ENCODE measurements at regions not wholly inside any gene's neighbourhood (a gene's known extent, or its start where the extent isn't known, plus 50 kb on each side); places are given as distances from the start of the nearest gene placed in this dataset.

- H3K36me3 ChIP-seq (ENCODE audit: insufficient read depth, low read length): peaks cover 8% of the 10 kb centered on the region; the same call in 1 of the 2 replicates
- H3K9me2 ChIP-seq (ENCODE audit: low read depth, low read length): no peaks in the 10 kb centered on the region
- H3K4me1 ChIP-seq (ENCODE audit: insufficient read depth, low read length, severe bottlenecking): peaks cover 16% of the 10 kb centered on the region
- H3K4me2 ChIP-seq (ENCODE audit: low read length): no peak overlapping the region
- TF ChIP-seq EZH2 (IDR thresholded peaks at IDR 0.05; ENCODE audit: borderline replicate concordance, low read length) (no peak), CTCF (IDR thresholded peaks at IDR 0.05; ENCODE audit: low read length) (no peak)
- no peak overlapping the region for H3K27ac ChIP-seq (ENCODE audit: low read depth, low read length, poor library complexity, severe bottlenecking)
- H2AFZ ChIP-seq (ENCODE audit: low read length): no peak overlapping the region
- H3K9me3 ChIP-seq (ENCODE audit: low read length): peaks cover 11% of the 10 kb centered on the region; the same call in 1 of the 2 replicates
- H3K9ac ChIP-seq (ENCODE audit: low read length): no peak overlapping the region
- no peak overlapping the region for H3K4me3 ChIP-seq (ENCODE audit: low read depth, low read length, poor library complexity, severe bottlenecking)
- H3K27me3 ChIP-seq (ENCODE audit: insufficient read depth, low read length): no peaks in the 10 kb centered on the region
- H3F3A ChIP-seq (ENCODE audit: insufficient read depth, low read length): no peaks in the 10 kb centered on the region
- no peaks in the 10 kb centered on the region for H3K79me2 ChIP-seq (ENCODE audit: insufficient read depth, low read length)
- H4K20me1 ChIP-seq (ENCODE audit: insufficient read depth, low read length): no peaks in the 10 kb centered on the region
These were observed 228.4 kb downstream of the TLE3 start for GRCh38 chr15:69869291-69869690.

- Histone ChIP-seq H3K79me2 (ENCODE audit: insufficient read depth, low read length) (no peaks in the 10 kb centered on the region), H3K4me3 (ENCODE audit: low read depth, low read length, poor library complexity, severe bottlenecking) (no peak overlapping the region), H3F3A (ENCODE audit: insufficient read depth, low read length) (no peaks in the 10 kb centered on the region), H3K36me3 (ENCODE audit: insufficient read depth, low read length) (peaks cover 9% of the 10 kb centered on the region; the same call in 1 of the 2 replicates), H3K9me3 (ENCODE audit: low read length) (peaks cover 10% of the 10 kb centered on the region; the same call in 1 of the 2 replicates), H3K9ac (ENCODE audit: low read length) (no peak overlapping the region), H3K4me1 (ENCODE audit: insufficient read depth, low read length, severe bottlenecking) (peaks cover 16% of the 10 kb centered on the region), H3K27ac (ENCODE audit: low read depth, low read length, poor library complexity, severe bottlenecking) (no peak overlapping the region), H3K4me2 (ENCODE audit: low read length) (no peak overlapping the region), H2AFZ (ENCODE audit: low read length) (no peak overlapping the region), H3K9me2 (ENCODE audit: low read depth, low read length) (no peaks in the 10 kb centered on the region), H4K20me1 (ENCODE audit: insufficient read depth, low read length) (no peaks in the 10 kb centered on the region), H3K27me3 (ENCODE audit: insufficient read depth, low read length) (no peaks in the 10 kb centered on the region)
- no peak for TF ChIP-seq EZH2 (IDR thresholded peaks at IDR 0.05; ENCODE audit: borderline replicate concordance, low read length)
These were observed 227.7 kb downstream of the TLE3 start for GRCh38 chr15:69869881-69870505.

- Histone ChIP-seq H3K4me3 (ENCODE audit: low read depth, low read length, poor library complexity, severe bottlenecking) (no peak overlapping the region), H3K9me3 (ENCODE audit: low read length) (peaks cover 10% of the 10 kb centered on the region; the same call in 1 of the 2 replicates), H4K20me1 (ENCODE audit: insufficient read depth, low read length) (no peaks in the 10 kb centered on the region), H3K4me2 (ENCODE audit: low read length) (no peak overlapping the region), H3F3A (ENCODE audit: insufficient read depth, low read length) (no peaks in the 10 kb centered on the region), H3K27ac (ENCODE audit: low read depth, low read length, poor library complexity, severe bottlenecking) (no peak overlapping the region), H3K79me2 (ENCODE audit: insufficient read depth, low read length) (no peaks in the 10 kb centered on the region), H2AFZ (ENCODE audit: low read length) (no peak overlapping the region), H3K4me1 (ENCODE audit: insufficient read depth, low read length, severe bottlenecking) (peaks cover 9% of the 10 kb centered on the region), H3K9me2 (ENCODE audit: low read depth, low read length) (no peaks in the 10 kb centered on the region), H3K36me3 (ENCODE audit: insufficient read depth, low read length) (peaks cover 9% of the 10 kb centered on the region; the same call in 1 of the 2 replicates), H3K27me3 (ENCODE audit: insufficient read depth, low read length) (no peaks in the 10 kb centered on the region), H3K9ac (ENCODE audit: low read length) (no peak overlapping the region)
- TF ChIP-seq EZH2 (IDR thresholded peaks at IDR 0.05; ENCODE audit: borderline replicate concordance, low read length) (no peak), CTCF (IDR thresholded peaks at IDR 0.05; ENCODE audit: low read length) (no peak)
These were observed 226.1 kb downstream of the TLE3 start for GRCh38 chr15:69871511-69872134.
